A673 (cell line): ENCODE measurements at regions not wholly inside any gene's neighbourhood (a gene's known extent, or its start where the extent isn't known, plus 50 kb on each side); places are given as distances from the start of the nearest gene placed in this dataset.

Experiments
- EZH2 ChIP-seq: fragments of 200-600 bp; sonication (generic); IDR thresholded peaks from 2 replicates; pipeline ENCODE4 v1.6.1; 2017; ENCODE audit warnings: borderline replicate concordance, low read depth, mild to moderate bottlenecking, mixed read lengths, antibody characterized with exemption, low read length; ENCODE audit not compliant: poor library complexity, severe bottlenecking
- TF ChIP-seq, protein P1 (sequence below): fragments of 300-800, 200-600 bp; sonication (generic); conservative IDR thresholded peaks from 2 replicates; pipeline ENCODE4 v1.5.1; 2017; ENCODE audit warnings: low read depth, mild to moderate bottlenecking, antibody characterized with exemption, low read length, moderate library complexity, mixed read lengths

GRCh38 chr9:71210326-71210725 lies 88.9 kb upstream of the TRPM3 start:
- TF ChIP-seq, protein P1, sequence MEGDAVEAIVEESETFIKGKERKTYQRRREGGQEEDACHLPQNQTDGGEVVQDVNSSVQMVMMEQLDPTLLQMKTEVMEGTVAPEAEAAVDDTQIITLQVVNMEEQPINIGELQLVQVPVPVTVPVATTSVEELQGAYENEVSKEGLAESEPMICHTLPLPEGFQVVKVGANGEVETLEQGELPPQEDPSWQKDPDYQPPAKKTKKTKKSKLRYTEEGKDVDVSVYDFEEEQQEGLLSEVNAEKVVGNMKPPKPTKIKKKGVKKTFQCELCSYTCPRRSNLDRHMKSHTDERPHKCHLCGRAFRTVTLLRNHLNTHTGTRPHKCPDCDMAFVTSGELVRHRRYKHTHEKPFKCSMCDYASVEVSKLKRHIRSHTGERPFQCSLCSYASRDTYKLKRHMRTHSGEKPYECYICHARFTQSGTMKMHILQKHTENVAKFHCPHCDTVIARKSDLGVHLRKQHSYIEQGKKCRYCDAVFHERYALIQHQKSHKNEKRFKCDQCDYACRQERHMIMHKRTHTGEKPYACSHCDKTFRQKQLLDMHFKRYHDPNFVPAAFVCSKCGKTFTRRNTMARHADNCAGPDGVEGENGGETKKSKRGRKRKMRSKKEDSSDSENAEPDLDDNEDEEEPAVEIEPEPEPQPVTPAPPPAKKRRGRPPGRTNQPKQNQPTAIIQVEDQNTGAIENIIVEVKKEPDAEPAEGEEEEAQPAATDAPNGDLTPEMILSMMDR = no peak
- no peak for TF ChIP-seq EZH2
